HEK293 (cell line): ENCODE measurements at regions not wholly inside any gene's neighbourhood (a gene's known extent, or its start where the extent isn't known, plus 50 kb on each side); places are given as distances from the start of the nearest gene placed in this dataset.

Experiments
- CTCF ChIA-PET: fragments of 350-600 bp; formaldehyde crosslinking; extraction: SDS; loops from one replicate; lab custom pipeline; 2021; ENCODE audit warnings: antibody characterized with exemption; lab: Yijun Ruan, JAX
- POLR2A ChIA-PET: fragments of 300-600 bp; formaldehyde crosslinking; extraction: SDS; loops from one replicate; lab custom pipeline; 2020; ENCODE audit warnings: antibody characterized with exemption, inconsistent platforms; lab: Yijun Ruan, JAX
- H3K27ac ChIP-seq: fragments of 200-500 bp; sonication (Bioruptor generic); 2 replicates; pipeline ENCODE4 v1.5.1; 2014; ENCODE audit warnings: low read depth, low read length, control low read depth, inconsistent platforms; ENCODE audit errors: extremely low read depth
- H3K36me3 ChIP-seq, 2 experiments: fragments of 200-500 bp in 1 of 2; sonication (Bioruptor generic) in 1 of 2; 1 replicate in 1 of 2; 2 replicates in 1 of 2; pipeline ENCODE4 v1.5.1; 2014 to 2017; ENCODE audit warnings: inconsistent platforms in 2 of 2, low read length in 2 of 2; ENCODE audit not compliant: control insufficient read depth in 2 of 2, insufficient read depth in 1 of 2
- H3K4me1 ChIP-seq: fragments of 200-500 bp; sonication (Bioruptor generic); 2 replicates; pipeline ENCODE4 v1.5.1; 2014; ENCODE audit warnings: mild to moderate bottlenecking, low read length, inconsistent platforms; ENCODE audit not compliant: control insufficient read depth, insufficient read depth
- H3K4me3 ChIP-seq: 2 replicates; pipeline ENCODE4 v1.5.1; 2011; ENCODE audit warnings: low read depth, mild to moderate bottlenecking, control low read depth, low read length, moderate library complexity
- H3K9me3 ChIP-seq: fragments of 200-500 bp; sonication (Bioruptor generic); 2 replicates; pipeline ENCODE4 v1.5.1; 2014; ENCODE audit warnings: low read depth, low read length, inconsistent platforms; ENCODE audit not compliant: control insufficient read depth, insufficient read depth
- GLIS1 ChIP-seq: fragments of 450-650 bp; formaldehyde crosslinking; IDR thresholded peaks from 2 replicates; pipeline ENCODE4 v1.5.1; 2016; ENCODE audit warnings: missing biosample characterization, missing genetic modification characterization
- HIC1 ChIP-seq: fragments of 450-650 bp; formaldehyde crosslinking; IDR thresholded peaks from 2 replicates; pipeline ENCODE4 v1.5.1; 2016; ENCODE audit warnings: missing biosample characterization, missing genetic modification characterization
- SALL2 ChIP-seq: fragments of 450-650 bp; formaldehyde crosslinking; IDR thresholded peaks from 2 replicates; pipeline ENCODE4 v1.5.0; 2017; ENCODE audit warnings: missing biosample characterization, mild to moderate bottlenecking, missing genetic modification characterization, borderline replicate concordance
- SP2 ChIP-seq: fragments of 450-650 bp; formaldehyde crosslinking; IDR thresholded peaks from 2 replicates; pipeline ENCODE4 v1.5.1; 2016; ENCODE audit warnings: missing biosample characterization, missing genetic modification characterization
- TRIM28 ChIP-seq: IDR thresholded peaks from 2 replicates; pipeline ENCODE4 v1.6.1; 2011; ENCODE audit warnings: low read length, control low read depth, borderline replicate concordance
- YY1 ChIP-seq: fragments of 450-650 bp; formaldehyde crosslinking; IDR thresholded peaks from 2 replicates; pipeline ENCODE4 v1.5.1; 2018; ENCODE audit warnings: missing biosample characterization, missing genetic modification characterization
- YY2 ChIP-seq: fragments of 450-650 bp; formaldehyde crosslinking; IDR thresholded peaks from 2 replicates; pipeline ENCODE4 v1.5.1; 2016; ENCODE audit warnings: missing biosample characterization, missing genetic modification characterization
- ZBTB10 ChIP-seq: fragments of 450-650 bp; formaldehyde crosslinking; IDR thresholded peaks from 2 replicates; pipeline ENCODE4 v1.5.1; 2016; ENCODE audit warnings: missing biosample characterization, missing genetic modification characterization
- ZBTB49 ChIP-seq: fragments of 450-650 bp; formaldehyde crosslinking; IDR thresholded peaks from 2 replicates; pipeline ENCODE4 v1.5.1; 2016; ENCODE audit warnings: missing biosample characterization, missing genetic modification characterization, low read depth
- ZBTB7A ChIP-seq: fragments of 450-650 bp; formaldehyde crosslinking; IDR thresholded peaks from 2 replicates; pipeline ENCODE4 v1.5.1; 2016; ENCODE audit warnings: low read depth, missing biosample characterization, missing genetic modification characterization
- ZEB2 ChIP-seq: fragments of 450-650 bp; formaldehyde crosslinking; IDR thresholded peaks from 2 replicates; pipeline ENCODE4 v1.5.1; 2016; ENCODE audit warnings: missing biosample characterization, missing genetic modification characterization
- ZFHX2 ChIP-seq: fragments of 450-650 bp; formaldehyde crosslinking; conservative IDR thresholded peaks from 2 replicates; pipeline ENCODE4 v1.5.1; 2016; ENCODE audit warnings: missing biosample characterization, missing genetic modification characterization
- ZNF10 ChIP-seq: fragments of 450-650 bp; formaldehyde crosslinking; IDR thresholded peaks from 2 replicates; pipeline ENCODE4 v1.5.1; 2017; ENCODE audit warnings: missing biosample characterization, missing genetic modification characterization
- ZNF221 ChIP-seq: fragments of 450-650 bp; formaldehyde crosslinking; IDR thresholded peaks from 2 replicates; pipeline ENCODE4 v1.5.1; 2017; ENCODE audit warnings: missing biosample characterization, missing genetic modification characterization, borderline replicate concordance
- ZNF223 ChIP-seq: fragments of 450-650 bp; formaldehyde crosslinking; IDR thresholded peaks from 2 replicates; pipeline ENCODE4 v1.5.1; 2016; ENCODE audit warnings: missing biosample characterization, missing genetic modification characterization
- ZNF324 ChIP-seq: fragments of 450-650 bp; formaldehyde crosslinking; IDR thresholded peaks from 2 replicates; pipeline ENCODE4 v1.5.1; 2016; ENCODE audit warnings: missing biosample characterization, missing genetic modification characterization
- ZNF510 ChIP-seq: fragments of 450-650 bp; formaldehyde crosslinking; IDR thresholded peaks from 2 replicates; pipeline ENCODE4 v1.5.1; 2018; ENCODE audit warnings: mild to moderate bottlenecking, missing genetic modification characterization, missing biosample characterization; ENCODE audit not compliant: insufficient replicate concordance
- ZNF548 ChIP-seq: fragments of 450-650 bp; formaldehyde crosslinking; IDR thresholded peaks from 2 replicates; pipeline ENCODE4 v1.5.1; 2016; ENCODE audit warnings: missing biosample characterization, missing genetic modification characterization
- ZNF555 ChIP-seq: fragments of 450-650 bp; formaldehyde crosslinking; conservative IDR thresholded peaks from 2 replicates; pipeline ENCODE4 v1.5.1; 2017; ENCODE audit warnings: missing biosample characterization, mild to moderate bottlenecking, missing genetic modification characterization, inconsistent platforms
- ZNF677 ChIP-seq: fragments of 450-650 bp; IDR thresholded peaks from 2 replicates; pipeline ENCODE4 v1.5.0; 2018; ENCODE audit warnings: missing biosample characterization, mild to moderate bottlenecking, missing genetic modification characterization, moderate library complexity
- ZNF776 ChIP-seq: fragments of 450-650 bp; formaldehyde crosslinking; IDR thresholded peaks from 2 replicates; pipeline ENCODE4 v1.5.0; 2017; ENCODE audit warnings: missing biosample characterization, missing genetic modification characterization, borderline replicate concordance
- ZNF792 ChIP-seq: fragments of 450-650 bp; formaldehyde crosslinking; IDR thresholded peaks from 2 replicates; pipeline ENCODE4 v1.5.1; 2016; ENCODE audit warnings: missing biosample characterization, missing genetic modification characterization
- ZNF843 ChIP-seq: fragments of 450-650 bp; formaldehyde crosslinking; IDR thresholded peaks from 2 replicates; pipeline ENCODE4 v1.5.1; 2016; ENCODE audit warnings: missing biosample characterization, missing genetic modification characterization
- TF ChIP-seq, protein P1 (sequence below): fragments of 450-650 bp; formaldehyde crosslinking; IDR thresholded peaks from 2 replicates; pipeline ENCODE4 v1.5.1; 2016; ENCODE audit warnings: missing biosample characterization, missing genetic modification characterization
- TF ChIP-seq, protein P2 (sequence below): fragments of 450-650 bp; formaldehyde crosslinking; optimal IDR thresholded peaks from 2 replicates; pipeline ENCODE3; 2016; ENCODE audit warnings: missing biosample characterization, mild to moderate bottlenecking, missing genetic modification characterization

DNA sequence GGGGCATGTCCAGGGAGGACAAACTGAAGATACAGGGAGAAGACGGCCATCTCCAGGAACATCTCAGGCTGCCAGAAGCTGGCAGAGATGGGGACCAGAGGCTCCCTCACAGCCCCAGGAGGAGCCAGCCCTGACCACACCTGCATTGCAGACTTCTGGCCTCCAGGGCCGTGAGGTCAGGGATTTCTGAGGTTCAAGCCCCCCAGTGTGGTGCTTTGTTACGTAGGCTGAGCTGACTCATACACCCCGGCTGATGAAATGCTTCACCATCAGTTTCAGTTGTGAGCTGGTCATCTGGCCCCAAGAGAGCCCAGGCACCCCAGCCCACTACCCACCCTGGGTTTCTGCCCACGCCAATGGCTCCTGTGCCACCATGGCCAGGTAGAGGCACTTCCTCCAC, 106.4 kb downstream of the SIK1 start (continued):
- TF ChIP-seq SP2 (tag by site-specific recombination) (no peak), TRIM28 (peak; percentile 21; the same call in 1 of the 2 replicates), ZNF776 (tag by site-specific recombination) (no peak), ZNF792 (tag by site-specific recombination) (no peak)

DNA sequence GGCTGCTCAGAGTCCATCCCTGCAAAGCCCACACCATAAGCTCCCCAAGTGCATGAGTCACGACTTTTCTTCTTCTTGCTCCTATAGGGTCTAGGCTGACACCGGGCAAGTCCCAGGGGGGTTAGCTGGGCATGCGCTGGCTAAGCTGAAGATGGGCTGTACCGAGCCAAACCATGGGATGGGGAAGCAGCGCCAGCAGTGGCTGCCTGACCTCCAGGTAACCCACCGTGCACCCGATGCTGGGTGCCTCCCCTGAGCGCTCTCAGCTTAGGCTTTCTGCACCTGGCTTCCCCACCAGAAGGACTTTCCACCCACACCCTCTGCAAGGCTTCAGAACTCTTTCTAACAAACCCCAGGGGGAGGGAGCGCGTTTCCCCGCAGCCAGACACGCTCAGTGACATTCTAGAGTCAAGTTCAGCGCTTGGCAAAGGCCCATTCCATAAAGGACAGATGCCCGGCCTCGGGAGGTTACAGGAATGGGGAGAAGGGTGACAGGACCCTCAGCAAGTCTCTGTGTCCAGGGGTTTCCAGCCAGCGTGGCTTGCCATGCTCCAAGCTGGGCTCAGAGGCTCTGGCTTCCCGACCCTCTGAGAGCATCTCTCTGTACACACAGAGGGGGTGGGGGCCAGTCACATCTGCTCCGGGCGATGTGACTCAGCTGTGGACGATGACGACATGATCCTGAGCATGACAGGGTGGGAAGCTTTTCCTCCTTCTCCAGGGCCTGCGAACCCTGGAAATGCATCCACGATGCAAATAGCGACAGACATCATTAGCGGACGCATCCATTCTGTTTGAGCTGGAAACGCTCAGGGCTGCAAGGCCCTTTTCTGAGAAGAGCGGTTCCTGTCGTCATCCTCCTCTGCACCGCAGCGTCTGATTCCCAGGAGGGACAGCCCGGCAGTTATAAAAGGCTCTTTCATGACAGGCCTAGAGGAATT, 107.8 kb downstream of the SIK1 start:
- CTCF ChIA-PET: interaction anchor here (0.7 to 1.7 kb wide), 4 partner anchors 16 to 327 kb away, joined by 3 to 4 read pairs (median 3); no protein-coding TSS in a partner anchor
- TF ChIP-seq ZNF555 (no peak), ZEB2 (peak; percentile 24; the same call in 1 of the 2 replicates), ZNF677 (no peak), ZBTB10 (tag by site-specific recombination) (peak; percentile 37; the same call in 1 of the 2 replicates), ZBTB7A (tag by site-specific recombination) (no peak), GLIS1 (tag by site-specific recombination) (peak; percentile 23; the same call in 1 of the 2 replicates), ZNF221 (no peak), ZNF843 (no peak), ZBTB49 (tag by site-specific recombination) (no peak), ZNF510 (tag by site-specific recombination) (no peak), ZNF548 (no peak), ZNF10 (tag by site-specific recombination) (no peak), ZNF223 (tag by site-specific recombination) (no peak), ZNF324 (tag by site-specific recombination) (peak; percentile 60; the same call in 1 of the 2 replicates), ZFHX2 (no peak), HIC1 (tag by site-specific recombination) (no peak), YY1 (tag by site-specific recombination) (no peak), SALL2 (tag by site-specific recombination) (no peak), YY2 (tag by site-specific recombination) (no peak)
- TF ChIP-seq, protein P1, sequence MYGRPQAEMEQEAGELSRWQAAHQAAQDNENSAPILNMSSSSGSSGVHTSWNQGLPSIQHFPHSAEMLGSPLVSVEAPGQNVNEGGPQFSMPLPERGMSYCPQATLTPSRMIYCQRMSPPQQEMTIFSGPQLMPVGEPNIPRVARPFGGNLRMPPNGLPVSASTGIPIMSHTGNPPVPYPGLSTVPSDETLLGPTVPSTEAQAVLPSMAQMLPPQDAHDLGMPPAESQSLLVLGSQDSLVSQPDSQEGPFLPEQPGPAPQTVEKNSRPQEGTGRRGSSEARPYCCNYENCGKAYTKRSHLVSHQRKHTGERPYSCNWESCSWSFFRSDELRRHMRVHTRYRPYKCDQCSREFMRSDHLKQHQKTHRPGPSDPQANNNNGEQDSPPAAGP (tag by site-specific recombination): peak; percentile 67; the same call in 1 of the 2 replicates
- TF ChIP-seq, protein P2, sequence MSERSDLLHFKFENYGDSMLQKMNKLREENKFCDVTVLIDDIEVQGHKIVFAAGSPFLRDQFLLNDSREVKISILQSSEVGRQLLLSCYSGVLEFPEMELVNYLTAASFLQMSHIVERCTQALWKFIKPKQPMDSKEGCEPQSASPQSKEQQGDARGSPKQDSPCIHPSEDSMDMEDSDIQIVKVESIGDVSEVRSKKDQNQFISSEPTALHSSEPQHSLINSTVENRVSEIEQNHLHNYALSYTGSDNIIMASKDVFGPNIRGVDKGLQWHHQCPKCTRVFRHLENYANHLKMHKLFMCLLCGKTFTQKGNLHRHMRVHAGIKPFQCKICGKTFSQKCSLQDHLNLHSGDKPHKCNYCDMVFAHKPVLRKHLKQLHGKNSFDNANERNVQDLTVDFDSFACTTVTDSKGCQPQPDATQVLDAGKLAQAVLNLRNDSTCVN (tag by site-specific recombination): no peak

More for the DNA sequence above, 107.8 kb downstream of the SIK1 start:
- POLR2A ChIA-PET: interaction anchor here (0.9 to 2.1 kb wide), 2 partner anchors 15 to 30 kb away, joined by 3 to 5 read pairs; no protein-coding TSS in a partner anchor
- Histone ChIP-seq H3K36me3 (no peaks in the 10 kb centered on the region), H3K4me1 (no peaks in the 10 kb centered on the region; the same call in 1 of the 2 replicates), H3K27ac (no peak overlapping the region), H3K9me3 (no peaks in the 10 kb centered on the region; the same call in 1 of the 2 replicates), H3K4me3 (no peak overlapping the region)
